Left hindlimb (tissue), 1 donor: ENCODE measurements at regions not wholly inside any gene's neighbourhood (a gene's known extent, or its start where the extent isn't known, plus 50 kb on each side); places are given as distances from the start of the nearest gene placed in this dataset.
A peak's percentile ranks its signal among the peaks of the same experiment; 100 is the strongest.
"Not testable (repeated sequence)": the region's sequence is repeated elsewhere in the genome, so short reads cannot be mapped to it uniquely, and the experiment has no call there.

Experiments used
- DNase-seq: peaks from one replicate; pipeline ENCODE4 v3.0.0-alpha.2; 2018

- no peak for DNase-seq
Measured at GRCh38 chr4:127293496-127293895, 339.3 kb upstream of the INTU start.

- DNase-seq: no peak
Measured at GRCh38 chr4:127304356-127304755, 328.4 kb upstream of the INTU start.

- no peak for DNase-seq
Measured at GRCh38 chr4:127307996-127308395, 324.8 kb upstream of the INTU start.

- no peak for DNase-seq
Measured at GRCh38 chr4:127309369-127310102, 323.2 kb upstream of the INTU start.

- no peak for DNase-seq
Measured at GRCh38 chr4:127311371-127311770, 321.4 kb upstream of the INTU start.

- no peak for DNase-seq
Measured at GRCh38 chr4:127311924-127312323, 320.8 kb upstream of the INTU start.

GRCh38 chr4:127313767-127314166, 319.0 kb upstream of the INTU start:
- no peak for DNase-seq

GRCh38 chr4:127327491-127327890, 305.3 kb upstream of the INTU start:
- no peak for DNase-seq

- no peak for DNase-seq
Measured at GRCh38 chr4:127335073-127335620, 297.6 kb upstream of the INTU start.

- DNase-seq: no peak
Measured at GRCh38 chr4:127335732-127336131, 297.0 kb upstream of the INTU start.

- DNase-seq: not testable (repeated sequence)
Measured at GRCh38 chr4:127343123-127343522, 289.6 kb upstream of the INTU start.

- DNase-seq: no peak
Measured at GRCh38 chr4:127344071-127344470, 288.7 kb upstream of the INTU start.

GRCh38 chr4:127347936-127348335, 284.8 kb upstream of the INTU start:
- DNase-seq: no peak

GRCh38 chr4:127352220-127353113, 280.3 kb upstream of the INTU start:
- no peak for DNase-seq

- no peak for DNase-seq
Measured at GRCh38 chr4:127355743-127356142, 277.0 kb upstream of the INTU start.

GRCh38 chr4:127357765-127358164, 275.0 kb upstream of the INTU start:
- no peak for DNase-seq

- no peak for DNase-seq
Measured at GRCh38 chr4:127362686-127363085, 270.1 kb upstream of the INTU start.

GRCh38 chr4:127364397-127364796, 268.4 kb upstream of the INTU start:
- no peak for DNase-seq

GRCh38 chr4:127364911-127365310, 267.8 kb upstream of the INTU start:
- no peak for DNase-seq

- peak; percentile 30 for DNase-seq
Measured at GRCh38 chr4:127370604-127371003, 262.2 kb upstream of the INTU start.

- DNase-seq: no peak
Measured at GRCh38 chr4:127379499-127379898, 253.3 kb upstream of the INTU start.

GRCh38 chr4:127379948-127380347, 252.8 kb upstream of the INTU start:
- DNase-seq: not testable (repeated sequence)

- no peak for DNase-seq
Measured at GRCh38 chr4:127383666-127384065, 249.1 kb upstream of the INTU start.

GRCh38 chr4:127394516-127394915, 238.2 kb upstream of the INTU start:
- DNase-seq: no peak
